Gastroesophageal sphincter (tissue), 4 donors: ENCODE measurements at regions not wholly inside any gene's neighbourhood (a gene's known extent, or its start where the extent isn't known, plus 50 kb on each side); places are given as distances from the start of the nearest gene placed in this dataset.

ENCODE experiments used
- ATAC-seq: fragments of 150-250 bp; one replicate; pipeline ENCODE4 v1.9.1; 2016; ENCODE audit warnings: mild to moderate bottlenecking, moderate library complexity
- H3K27ac ChIP-seq, 4 donors: fragments of 200-600 bp; sonication (generic) in 3 of 4; 1 replicate in 3 of 4; 2 replicates in 1 of 4; pipeline ENCODE4 v1.5.1; 2016 to 2019
- H3K27me3 ChIP-seq: fragments of 200-600 bp; sonication (generic); one replicate; pipeline ENCODE4 v1.5.1; 2019
- H3K36me3 ChIP-seq, 2 donors: fragments of 200-600 bp; sonication (generic); one replicate each; pipeline ENCODE4 v1.5.1; 2019; ENCODE audit warnings: control low read depth in 1 of 2
- H3K4me1 ChIP-seq, 3 donors: fragments of 200-600 bp; sonication (generic); 1 replicate in 2 of 3; 2 replicates in 1 of 3; pipeline ENCODE4 v1.5.1; 2016 to 2019; ENCODE audit warnings: control low read depth in 2 of 3
- H3K4me3 ChIP-seq, 2 donors: fragments of 200-600 bp; sonication (generic); one replicate each; pipeline ENCODE4 v1.5.1; 2019; ENCODE audit warnings: mild to moderate bottlenecking in 1 of 2, moderate library complexity in 1 of 2
- H3K9me3 ChIP-seq, 3 donors: fragments of 200-600 bp; sonication (generic); one replicate each; pipeline ENCODE4 v1.5.1; 2017 to 2019; ENCODE audit warnings: control low read depth in 2 of 3
- CTCF ChIP-seq, 4 experiments: fragments of 200-600 bp in 2 of 4; fragments of 450-650 bp in 2 of 4; sonication (generic) in 1 of 4; IDR thresholded peaks; one replicate each; pipeline ENCODE4 v1.5.1; 2017 to 2019; ENCODE audit warnings: antibody characterized with exemption in 4 of 4, mild to moderate bottlenecking in 2 of 4, moderate library complexity in 2 of 4
- EP300 ChIP-seq: sonication (generic); formaldehyde crosslinking; IDR thresholded peaks from one replicate; pipeline ENCODE4 v1.6.1; 2017; ENCODE audit warnings: antibody characterized with exemption, mild to moderate bottlenecking
- POLR2A ChIP-seq, 2 donors: fragments of 450-650 bp; IDR thresholded peaks; one replicate each; pipeline ENCODE4 v1.6.1; 2017; ENCODE audit warnings: antibody characterized with exemption in 2 of 2, mild to moderate bottlenecking in 2 of 2, moderate library complexity in 1 of 2
- POLR2AphosphoS5 ChIP-seq: sonication (generic); formaldehyde crosslinking; IDR thresholded peaks from one replicate; pipeline ENCODE4 v1.6.1; 2017; ENCODE audit warnings: antibody characterized with exemption
- WGBS, 2 donors: methylation state at CpG; one replicate each; pipeline ENCODE4 v1.1.5; 2018; ENCODE audit warnings: low coverage in 1 of 2; 5-methylcytosine and 5-hydroxymethylcytosine counted together

DNA sequence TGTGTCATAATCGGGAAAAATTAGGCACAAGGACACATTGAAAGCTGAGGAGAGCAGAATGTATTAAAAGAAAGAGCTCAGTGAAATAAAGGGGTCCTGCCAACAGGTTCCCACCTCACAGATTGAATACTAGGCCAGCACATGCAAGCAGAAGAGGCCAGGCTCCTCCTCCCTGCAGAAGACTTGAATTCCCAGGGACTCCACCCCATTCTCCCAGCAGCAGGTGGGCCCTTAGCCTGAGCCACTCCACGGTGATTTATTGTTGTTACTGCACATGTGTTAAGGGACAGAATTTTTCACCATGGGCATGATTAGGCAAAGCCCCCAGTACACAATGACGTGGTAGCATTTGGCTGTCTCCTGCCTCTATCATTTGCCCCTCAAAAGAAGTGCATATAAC is 1844.7 kb downstream of the NCAM2 start:
- H3K27me3 ChIP-seq = no peaks in the 10 kb centered on the region
- H3K4me3 ChIP-seq = no peak overlapping the region
- no peaks in the 10 kb centered on the region for H3K36me3 ChIP-seq
- H3K9me3 ChIP-seq = peaks cover 0 to 5% (median 0%) of the 10 kb centered on the region in 3 donors
- no peak for ATAC-seq
- no peaks in the 10 kb centered on the region for H3K4me1 ChIP-seq
- WGBS, 2 donors = 37 to 81% methylated on average over 3 of the region's 3 CpGs
- no peak overlapping the region for H3K27ac ChIP-seq
- TF ChIP-seq EP300 (no peak), POLR2A (IDR thresholded peaks at IDR 0.05) (no peak), POLR2AphosphoS5 (no peak), CTCF (IDR thresholded peaks at IDR 0.05) (no peak)

DNA sequence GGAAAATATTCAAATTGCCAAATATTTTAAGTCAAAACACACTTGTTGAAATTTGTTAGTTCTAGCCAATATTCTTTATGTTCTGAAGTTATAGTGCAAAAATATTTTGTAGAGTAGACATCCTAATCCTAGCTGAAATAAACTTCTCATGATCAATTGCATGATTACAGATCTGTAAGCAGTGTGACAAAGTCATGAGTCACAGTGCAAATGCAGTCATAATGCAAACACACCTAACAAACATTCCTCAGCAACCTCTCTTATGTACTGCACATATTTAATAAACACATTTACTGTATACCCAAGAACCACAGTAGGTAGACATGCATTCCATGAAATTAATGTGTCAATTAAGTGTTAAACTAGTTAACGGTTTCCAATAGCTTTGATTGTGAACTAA is 1857.4 kb downstream of the NCAM2 start:
- H3K27ac ChIP-seq = no peak overlapping the region
- 64 to 100% methylated on average over 1 of the region's 1 CpG for WGBS, 2 donors
- no peaks in the 10 kb centered on the region for H3K9me3 ChIP-seq
- H3K4me1 ChIP-seq = no peaks in the 10 kb centered on the region
- H3K4me3 ChIP-seq = no peak overlapping the region
- H3K36me3 ChIP-seq = no peaks in the 10 kb centered on the region
- no peaks in the 10 kb centered on the region for H3K27me3 ChIP-seq
- no peak for TF ChIP-seq CTCF (IDR thresholded peaks at IDR 0.05)
- no peak for TF ChIP-seq EP300
- no peak for TF ChIP-seq POLR2AphosphoS5
- no peak for TF ChIP-seq POLR2A (IDR thresholded peaks at IDR 0.05)
- no peak for ATAC-seq

GRCh38 chr21:22871692-22872091 is 1873.5 kb downstream of the NCAM2 start:
- Histone ChIP-seq H3K9me3 (no peaks in the 10 kb centered on the region), H3K27me3 (no peaks in the 10 kb centered on the region), H3K4me3 (no peak overlapping the region), H3K36me3 (no peaks in the 10 kb centered on the region), H3K27ac (no peak overlapping the region), H3K4me1 (no peaks in the 10 kb centered on the region)
- 83 to 85% methylated on average over 4 of the region's 4 CpGs for WGBS, 2 donors
- no peak for ATAC-seq
- TF ChIP-seq POLR2A (IDR thresholded peaks at IDR 0.05) (no peak), CTCF (IDR thresholded peaks at IDR 0.05) (no peak), POLR2AphosphoS5 (no peak), EP300 (no peak)

DNA sequence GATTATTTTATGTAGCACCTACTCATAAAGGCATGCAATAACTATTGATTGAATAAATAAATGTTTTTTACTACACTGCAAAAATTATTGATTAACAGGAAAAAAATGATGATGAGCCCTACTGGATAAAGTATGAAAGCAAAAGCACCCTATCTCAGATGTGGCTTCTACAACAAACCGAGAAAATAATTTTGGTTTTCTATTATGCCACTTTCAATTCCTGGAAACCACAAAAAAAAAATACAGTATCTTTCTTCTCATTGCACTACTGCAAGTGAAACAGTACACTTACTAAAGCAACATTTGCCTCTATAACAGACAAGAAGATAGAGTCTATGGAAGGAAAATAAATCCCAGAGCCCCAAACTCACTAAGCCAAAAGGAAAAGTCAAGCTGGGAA is 1882.4 kb downstream of the NCAM2 start:
- Histone ChIP-seq H3K4me1 (no peaks in the 10 kb centered on the region), H3K4me3 (no peak overlapping the region), H3K36me3 (no peaks in the 10 kb centered on the region), H3K27ac (no peak overlapping the region), H3K27me3 (no peaks in the 10 kb centered on the region), H3K9me3 (no peaks in the 10 kb centered on the region)
- WGBS, 2 donors = 67 to 72% methylated on average over 1 of the region's 1 CpG
- TF ChIP-seq CTCF (IDR thresholded peaks at IDR 0.05) = no peak
- no peak for TF ChIP-seq POLR2AphosphoS5
- TF ChIP-seq EP300 = no peak
- ATAC-seq = no peak

DNA sequence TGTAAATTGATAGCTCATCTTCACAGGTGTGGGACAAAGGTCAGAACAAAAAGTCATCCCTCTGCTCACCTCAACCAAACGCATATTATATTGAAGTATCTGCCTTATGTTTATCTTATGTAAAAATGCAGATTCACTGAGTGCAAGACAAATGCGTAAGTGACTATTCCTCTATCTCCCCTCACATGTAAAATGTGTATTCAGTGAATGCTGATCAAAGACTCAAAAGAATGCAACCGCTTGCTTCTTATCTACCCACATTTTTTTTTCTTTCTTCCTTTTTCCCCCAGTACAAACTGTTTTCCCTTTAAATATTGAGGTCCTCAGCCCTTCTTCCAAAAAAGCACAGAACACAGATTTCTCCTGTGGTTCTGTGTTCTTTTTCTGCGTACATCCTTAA is 1882.9 kb downstream of the NCAM2 start:
- 35 to 69% methylated on average over 4 of the region's 4 CpGs for WGBS, 2 donors
- Histone ChIP-seq H3K27ac (no peak overlapping the region), H3K4me3 (no peak overlapping the region), H3K36me3 (no peaks in the 10 kb centered on the region), H3K27me3 (no peaks in the 10 kb centered on the region), H3K9me3 (no peaks in the 10 kb centered on the region), H3K4me1 (no peaks in the 10 kb centered on the region)
- TF ChIP-seq CTCF (IDR thresholded peaks at IDR 0.05) = no peak
- TF ChIP-seq POLR2AphosphoS5 = no peak
- TF ChIP-seq POLR2A (IDR thresholded peaks at IDR 0.05) = no peak
- TF ChIP-seq EP300 = no peak
- ATAC-seq = no peak
